Uterus (tissue), 3 donors: ENCODE measurements at regions not wholly inside any gene's neighbourhood (a gene's known extent, or its start where the extent isn't known, plus 50 kb on each side); places are given as distances from the start of the nearest gene placed in this dataset.

Experiments
- DNase-seq, 2 donors: peaks; one replicate each; pipeline ENCODE4 v3.0.0-alpha.2; 2019 to 2020
- H3K27ac ChIP-seq, 2 donors: fragments of 200-600 bp; sonication (generic); 1 replicate in 1 of 2; 2 replicates in 1 of 2; pipeline ENCODE4 v1.5.1; 2016 to 2018
- H3K27me3 ChIP-seq, 2 donors: fragments of 200-600 bp; sonication (generic); one replicate each; pipeline ENCODE4 v1.5.1; 2018 to 2019; ENCODE audit warnings: control low read depth in 1 of 2
- H3K36me3 ChIP-seq, 2 donors: fragments of 200-600 bp; sonication (generic); one replicate each; pipeline ENCODE4 v1.5.1; 2019; ENCODE audit warnings: control low read depth in 1 of 2
- H3K4me1 ChIP-seq, 2 donors: fragments of 200-600 bp; sonication (generic); one replicate each; pipeline ENCODE4 v1.5.1; 2018 to 2019; ENCODE audit warnings: control low read depth in 1 of 2
- H3K4me3 ChIP-seq, 2 donors: fragments of 200-600 bp; sonication (generic); 1 replicate in 1 of 2; 2 replicates in 1 of 2; pipeline ENCODE4 v1.5.1; 2018 to 2019; ENCODE audit warnings: mild to moderate bottlenecking in 1 of 2
- H3K9me3 ChIP-seq, 2 donors: fragments of 200-600 bp; sonication (generic); one replicate each; pipeline ENCODE4 v1.5.1; 2019; ENCODE audit warnings: control low read depth in 1 of 2
- CTCF ChIP-seq, 4 experiments: fragments of 200-600 bp in 2 of 4; fragments of 450-650 bp in 2 of 4; sonication (generic) in 2 of 4; IDR thresholded peaks; one replicate each; pipeline ENCODE4 v1.5.1; 2016 to 2019; ENCODE audit warnings: antibody characterized with exemption in 4 of 4, mild to moderate bottlenecking in 2 of 4, moderate library complexity in 1 of 4
- POLR2A ChIP-seq, 2 donors: fragments of 450-650 bp; IDR thresholded peaks; one replicate each; pipeline ENCODE4 v1.6.1; 2016; ENCODE audit warnings: antibody characterized with exemption in 2 of 2, mild to moderate bottlenecking in 1 of 2, moderate library complexity in 1 of 2
- intact Hi-C: fragments of 100-400 bp; cut with DNase I; formaldehyde crosslinking; loops from one replicate; pipeline ENCODE4 v1.15.1; 2023; ENCODE audit warnings: low total_unique reads
- donor health status: DM: yes; HTN: yes; CAD: no.

GRCh38 chr3:34150992-34151391 lies 352.6 kb downstream of the PDCD6IP start:
- intact Hi-C loops: no loop called here
- no peaks in the 10 kb centered on the region for H3K9me3 ChIP-seq
- no peak for DNase-seq
- no peaks in the 10 kb centered on the region for H3K4me1 ChIP-seq
- no peak overlapping the region for H3K27ac ChIP-seq
- H3K27me3 ChIP-seq: no peaks in the 10 kb centered on the region
- no peak for TF ChIP-seq CTCF (IDR thresholded peaks at IDR 0.05)
- TF ChIP-seq POLR2A (IDR thresholded peaks at IDR 0.05): no peak
- no peaks in the 10 kb centered on the region for H3K36me3 ChIP-seq
- H3K4me3 ChIP-seq: no peak overlapping the region

GRCh38 chr3:34152656-34153055 lies 354.2 kb downstream of the PDCD6IP start:
- DNase-seq: no peak
- Histone ChIP-seq H3K27ac (no peak overlapping the region), H3K4me1 (no peaks in the 10 kb centered on the region), H3K27me3 (no peaks in the 10 kb centered on the region), H3K4me3 (no peak overlapping the region), H3K36me3 (no peaks in the 10 kb centered on the region), H3K9me3 (no peaks in the 10 kb centered on the region)
- TF ChIP-seq CTCF (IDR thresholded peaks at IDR 0.05): no peak
- no peak for TF ChIP-seq POLR2A (IDR thresholded peaks at IDR 0.05)
- intact Hi-C loops: no loop called here

GRCh38 chr3:34155108-34155507 lies 356.7 kb downstream of the PDCD6IP start:
- H3K36me3 ChIP-seq: no peaks in the 10 kb centered on the region

GRCh38 chr3:34155666-34156065 lies 357.2 kb downstream of the PDCD6IP start:
- intact Hi-C loops: no loop called here
- no peak for DNase-seq
- Histone ChIP-seq H3K27ac (no peak overlapping the region), H3K4me1 (no peaks in the 10 kb centered on the region), H3K36me3 (no peaks in the 10 kb centered on the region), H3K27me3 (no peaks in the 10 kb centered on the region), H3K9me3 (no peaks in the 10 kb centered on the region), H3K4me3 (no peak overlapping the region)
- TF ChIP-seq POLR2A (IDR thresholded peaks at IDR 0.05) (no peak), CTCF (IDR thresholded peaks at IDR 0.05) (no peak)

More at GRCh38 chr3:34155108-34155507, 356.7 kb downstream of the PDCD6IP start:
- Histone ChIP-seq H3K4me3 (no peak overlapping the region), H3K27me3 (no peaks in the 10 kb centered on the region), H3K27ac (no peak overlapping the region), H3K4me1 (no peaks in the 10 kb centered on the region), H3K9me3 (no peaks in the 10 kb centered on the region)
- intact Hi-C loops: no loop called here
- DNase-seq: no peak
- TF ChIP-seq CTCF (IDR thresholded peaks at IDR 0.05) (no peak), POLR2A (IDR thresholded peaks at IDR 0.05) (no peak)

- Histone ChIP-seq H3K27ac (no peak overlapping the region), H3K4me3 (no peak overlapping the region), H3K27me3 (no peaks in the 10 kb centered on the region), H3K36me3 (no peaks in the 10 kb centered on the region), H3K9me3 (no peaks in the 10 kb centered on the region), H3K4me1 (no peaks in the 10 kb centered on the region)
- TF ChIP-seq CTCF (IDR thresholded peaks at IDR 0.05) (no peak), POLR2A (IDR thresholded peaks at IDR 0.05) (no peak)
- DNase-seq: no peak
- intact Hi-C loops: no loop called here
Measured at GRCh38 chr3:34157491-34157890, 359.1 kb downstream of the PDCD6IP start.
